HG03342 (cell line): ENCODE measurements at regions not wholly inside any gene's neighbourhood (a gene's known extent, or its start where the extent isn't known, plus 50 kb on each side); places are given as distances from the start of the nearest gene placed in this dataset.

ENCODE experiments used
- ATAC-seq: cut with Tn5 transposase; IDR thresholded peaks from one replicate; pipeline ENCODE4 v1.9.1; 2021; ENCODE audit warnings: mild to moderate bottlenecking, moderate library complexity; ENCODE audit not compliant: unreplicated experiment

DNA sequence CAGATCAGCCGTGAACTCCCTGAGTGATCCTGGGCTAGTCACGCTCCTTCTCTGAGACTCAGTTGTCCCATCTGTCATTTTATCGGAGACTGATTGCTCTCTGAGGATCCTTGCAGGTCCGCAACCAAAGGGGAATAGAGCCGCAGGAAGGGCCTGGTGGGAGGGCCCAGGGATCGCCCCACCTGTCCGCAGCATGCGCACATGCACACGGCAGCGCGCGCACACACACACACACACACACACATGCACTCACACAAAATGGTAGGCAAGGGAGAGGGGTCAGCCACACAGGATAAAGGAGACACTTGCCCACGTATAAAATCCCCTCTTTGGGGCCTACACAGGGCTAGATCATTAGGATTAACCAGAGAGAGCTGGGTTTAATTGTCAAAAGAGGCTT, 95.6 kb upstream of the FOXP4 start:
- no peak for ATAC-seq

DNA sequence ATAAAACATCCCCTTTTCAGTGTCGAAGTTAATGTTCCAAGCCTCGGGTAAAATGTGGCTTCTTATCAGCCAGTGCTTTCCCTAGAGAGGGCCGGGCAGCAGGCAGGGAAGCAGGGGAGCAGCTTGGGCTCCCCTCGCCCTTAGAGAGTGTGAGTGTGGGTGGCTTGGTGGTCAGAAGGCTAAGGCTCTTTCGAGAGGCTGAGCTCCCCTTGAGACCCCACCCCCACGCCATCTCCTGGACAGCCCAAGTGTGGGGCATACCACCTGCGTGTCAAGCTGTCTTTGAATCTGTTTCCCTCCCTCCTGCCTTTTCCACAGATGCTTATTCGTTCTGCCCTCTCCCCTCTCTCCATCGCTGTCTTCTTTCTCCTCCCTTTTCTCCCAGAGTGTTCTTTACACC, 95.1 kb upstream of the FOXP4 start:
- ATAC-seq = no peak

DNA sequence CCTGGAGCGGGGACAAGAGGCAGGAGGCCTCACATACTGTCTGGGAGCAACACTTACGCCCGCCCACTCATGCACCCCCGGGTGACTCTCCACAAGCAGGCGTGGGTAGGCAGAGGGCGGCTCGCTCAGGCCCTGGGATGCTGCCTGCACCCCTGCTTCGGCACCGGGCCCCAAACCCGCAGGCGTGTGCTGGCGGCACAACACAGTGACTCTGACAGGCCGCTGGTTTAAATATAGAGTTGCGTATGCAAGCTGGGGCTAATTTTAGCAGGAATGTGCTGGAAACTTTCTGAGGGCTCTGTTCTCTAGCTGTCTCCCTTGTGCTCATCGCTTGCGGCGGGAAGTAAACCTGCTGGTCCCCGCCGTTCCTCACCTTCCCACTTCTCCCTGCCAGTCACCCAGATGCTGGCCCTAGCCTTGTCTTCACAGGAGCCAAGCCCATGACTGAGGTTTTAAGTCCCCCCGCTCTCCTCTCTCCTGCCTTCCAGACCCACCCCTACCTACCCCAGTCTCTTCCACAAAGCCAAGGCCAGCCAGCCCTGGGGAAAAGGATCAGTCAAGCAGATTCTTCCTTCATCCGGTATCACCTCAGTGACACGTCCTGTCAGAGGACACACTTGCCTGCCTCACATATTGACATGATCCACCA, 94.5 kb upstream of the FOXP4 start:
- no peak for ATAC-seq

DNA sequence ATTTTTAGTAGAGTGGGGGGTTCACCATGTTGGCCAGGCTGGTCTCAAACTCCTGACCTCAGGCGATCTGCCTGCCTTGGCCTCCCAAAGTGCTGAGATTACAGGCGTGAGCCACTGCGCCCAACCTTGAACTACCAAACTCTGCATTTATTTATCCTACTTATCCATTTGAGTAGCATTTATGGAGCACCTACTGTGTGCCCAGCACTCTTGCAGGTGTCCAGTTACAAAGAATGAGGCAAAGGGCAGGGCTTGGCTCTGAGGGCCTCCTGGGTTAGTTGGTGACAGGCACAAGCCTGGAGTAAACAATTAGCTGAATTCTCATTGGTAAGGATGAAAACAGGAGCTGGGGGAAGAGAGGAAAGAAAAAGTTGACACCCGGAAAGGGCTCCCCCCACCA, 93.4 kb upstream of the FOXP4 start:
- no peak for ATAC-seq

DNA sequence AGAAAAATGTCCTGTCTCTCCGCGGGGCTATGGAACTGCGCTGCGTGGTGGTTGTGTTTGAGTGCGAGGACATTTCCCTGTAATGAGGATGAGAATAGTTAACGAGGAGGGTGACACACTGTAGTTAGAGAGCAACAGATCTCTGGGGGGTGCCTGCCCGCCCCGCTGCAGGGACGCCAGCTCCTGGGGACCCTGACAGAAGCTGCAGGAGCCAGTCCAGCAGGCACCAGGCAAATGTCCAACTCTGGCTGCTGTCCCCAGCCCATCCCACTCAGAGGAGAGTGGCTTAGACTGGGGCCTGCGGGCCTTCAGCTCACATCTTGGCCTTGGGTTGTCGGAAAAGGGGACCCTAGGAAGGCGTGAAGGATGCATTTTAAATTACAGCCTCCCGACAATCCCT, 92.9 kb upstream of the FOXP4 start:
- no peak for ATAC-seq

DNA sequence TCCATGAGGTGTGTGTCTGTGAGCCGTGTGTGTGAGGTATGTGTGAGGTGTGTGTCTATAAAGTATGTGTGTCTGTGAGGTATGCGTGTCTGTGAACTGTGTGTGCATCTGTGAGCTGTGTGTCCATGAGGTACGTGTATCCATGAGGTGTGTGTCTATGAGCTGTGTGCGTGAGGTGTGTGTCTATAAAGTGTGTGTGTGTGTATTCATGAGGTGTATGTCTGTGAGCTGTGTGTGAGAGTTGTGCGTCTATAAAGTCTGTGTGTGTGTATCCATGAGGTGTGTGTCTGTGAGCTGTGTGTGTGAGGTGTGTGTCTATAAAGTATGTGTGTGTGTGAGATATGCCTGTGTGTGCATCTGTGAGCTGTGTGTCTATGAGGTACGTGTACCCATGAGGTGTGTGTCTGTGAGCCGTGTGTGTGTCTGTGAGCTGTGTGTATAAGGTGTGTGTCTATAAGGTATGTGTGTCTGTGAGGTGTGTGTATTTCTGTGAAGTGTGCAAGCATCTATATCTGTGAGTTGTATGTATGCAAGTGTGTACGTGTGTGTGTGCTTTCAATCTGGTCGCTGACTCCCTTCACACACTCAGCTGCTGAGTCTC, 91.9 kb upstream of the FOXP4 start:
- ATAC-seq = no peak

DNA sequence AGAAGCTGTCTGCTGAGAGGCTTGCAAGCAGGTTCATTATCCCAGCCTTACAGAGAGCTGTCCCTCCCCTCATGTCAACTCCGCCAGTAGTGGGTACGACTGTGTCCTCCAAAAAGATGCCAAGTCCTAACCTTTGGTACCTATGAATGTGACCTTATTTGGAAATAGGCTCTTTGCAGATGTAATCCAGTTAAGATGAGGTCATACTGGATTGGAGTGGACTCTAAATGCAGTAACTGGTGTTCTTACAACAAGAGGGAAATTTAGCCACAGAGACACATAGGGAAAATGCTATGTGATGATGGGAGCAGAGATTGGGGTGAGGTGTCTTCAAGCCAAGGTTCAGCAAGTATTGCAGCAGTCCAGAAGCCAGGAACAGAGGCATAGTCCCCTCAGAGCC, 90.8 kb upstream of the FOXP4 start:
- no peak for ATAC-seq

DNA sequence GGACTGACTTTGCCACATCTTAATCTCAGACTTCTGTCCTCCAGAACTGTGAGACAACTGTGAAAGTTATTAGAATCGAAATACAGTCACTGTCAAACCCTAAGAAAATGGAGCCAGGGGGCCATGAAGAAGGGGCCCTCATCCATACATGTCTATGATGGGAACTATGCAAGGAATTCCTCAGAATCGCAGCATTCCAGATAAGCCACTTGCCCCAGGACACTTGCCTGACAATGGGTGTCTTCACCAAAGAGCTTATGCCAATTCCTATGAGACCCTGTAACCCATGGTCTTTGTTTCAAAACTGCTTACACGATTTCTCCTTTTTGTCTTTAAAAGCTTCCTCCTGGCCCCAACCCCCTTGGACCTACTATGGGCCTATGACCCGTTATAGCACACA, 90.4 kb upstream of the FOXP4 start:
- no peak for ATAC-seq

DNA sequence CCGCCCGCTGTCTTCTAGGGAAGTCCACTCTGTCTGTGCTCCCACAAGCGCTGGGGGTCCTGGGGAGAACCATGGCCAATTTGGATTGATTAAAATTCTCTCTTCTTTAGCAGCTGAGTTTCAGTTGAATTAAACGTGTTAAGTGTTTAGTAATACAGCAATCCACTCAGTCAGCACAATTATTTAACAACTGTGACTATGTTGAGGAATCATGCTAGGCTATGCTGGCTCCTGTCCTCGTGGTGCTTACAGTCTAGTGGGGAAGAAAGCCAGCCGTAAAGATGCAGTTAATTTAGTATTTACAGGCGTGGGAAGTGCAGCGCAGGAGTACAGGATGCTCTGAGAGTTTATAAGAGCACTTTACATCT, 88.9 kb upstream of the FOXP4 start:
- ATAC-seq = no peak

DNA sequence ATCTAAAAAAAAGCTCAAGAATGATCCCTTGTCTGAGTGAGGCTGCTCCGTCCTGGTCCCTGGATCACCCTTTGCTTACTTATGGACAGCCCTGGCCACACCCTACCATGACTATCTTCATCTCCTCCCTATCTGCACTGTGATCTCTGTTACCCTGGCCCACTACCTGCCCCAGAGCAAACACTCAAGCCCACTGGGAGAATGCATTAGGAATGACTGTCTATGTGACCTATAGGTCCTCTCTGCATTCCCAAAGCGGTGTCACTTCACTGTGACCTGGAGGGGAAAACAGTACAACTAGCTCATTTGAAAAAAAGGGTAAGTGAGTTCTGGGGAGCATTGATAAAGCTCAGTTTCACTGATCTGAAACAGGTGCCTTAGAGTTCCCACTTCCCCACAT, 86.4 kb upstream of the FOXP4 start:
- no peak for ATAC-seq

DNA sequence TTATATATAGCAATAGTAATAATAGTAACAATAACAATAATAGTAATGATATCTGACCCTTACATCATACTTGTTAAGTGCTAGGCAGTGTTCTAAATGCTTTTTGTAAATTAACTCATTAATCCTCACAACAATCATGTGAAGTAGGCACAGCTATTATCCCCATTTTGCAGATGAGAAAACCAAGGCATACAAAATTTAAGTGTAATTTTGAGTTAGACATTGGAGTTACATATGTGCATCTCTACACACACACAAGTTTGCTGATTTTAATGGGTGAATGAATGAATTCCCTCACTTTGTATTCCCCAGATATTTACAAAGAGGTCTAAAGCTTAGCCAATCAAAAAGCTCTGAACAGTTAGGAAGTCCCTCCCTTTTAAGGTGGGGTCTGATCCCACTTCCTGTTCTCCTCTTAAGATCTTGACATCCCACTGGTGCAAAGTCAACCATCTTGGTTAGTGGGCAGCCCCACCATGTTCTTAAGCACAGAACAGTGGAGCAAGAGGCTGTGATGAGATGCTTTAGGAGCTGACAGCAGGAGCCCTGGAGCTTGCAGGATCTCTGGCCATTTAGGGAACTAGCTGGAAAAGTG, 85.3 kb upstream of the FOXP4 start:
- no peak for ATAC-seq

DNA sequence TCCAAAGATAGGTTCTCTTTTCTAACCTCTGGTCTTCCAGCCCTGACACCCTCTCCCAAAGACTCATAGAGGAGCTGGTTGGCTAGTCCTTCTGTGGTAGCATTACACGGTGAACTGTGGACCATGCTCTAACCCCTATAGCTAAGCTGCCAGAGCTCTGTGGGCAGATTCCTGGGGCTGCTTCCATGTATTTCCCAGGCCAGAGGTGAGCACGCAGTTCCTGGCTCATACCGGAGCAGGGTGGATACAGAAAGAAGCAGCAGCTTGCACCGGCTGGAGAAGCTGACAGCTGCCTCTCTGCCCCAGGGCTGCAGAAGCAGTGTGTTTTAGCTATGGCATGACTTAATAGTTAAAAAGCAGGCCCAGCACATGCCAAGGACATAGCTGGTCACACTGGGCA, 84.1 kb upstream of the FOXP4 start:
- no peak for ATAC-seq

DNA sequence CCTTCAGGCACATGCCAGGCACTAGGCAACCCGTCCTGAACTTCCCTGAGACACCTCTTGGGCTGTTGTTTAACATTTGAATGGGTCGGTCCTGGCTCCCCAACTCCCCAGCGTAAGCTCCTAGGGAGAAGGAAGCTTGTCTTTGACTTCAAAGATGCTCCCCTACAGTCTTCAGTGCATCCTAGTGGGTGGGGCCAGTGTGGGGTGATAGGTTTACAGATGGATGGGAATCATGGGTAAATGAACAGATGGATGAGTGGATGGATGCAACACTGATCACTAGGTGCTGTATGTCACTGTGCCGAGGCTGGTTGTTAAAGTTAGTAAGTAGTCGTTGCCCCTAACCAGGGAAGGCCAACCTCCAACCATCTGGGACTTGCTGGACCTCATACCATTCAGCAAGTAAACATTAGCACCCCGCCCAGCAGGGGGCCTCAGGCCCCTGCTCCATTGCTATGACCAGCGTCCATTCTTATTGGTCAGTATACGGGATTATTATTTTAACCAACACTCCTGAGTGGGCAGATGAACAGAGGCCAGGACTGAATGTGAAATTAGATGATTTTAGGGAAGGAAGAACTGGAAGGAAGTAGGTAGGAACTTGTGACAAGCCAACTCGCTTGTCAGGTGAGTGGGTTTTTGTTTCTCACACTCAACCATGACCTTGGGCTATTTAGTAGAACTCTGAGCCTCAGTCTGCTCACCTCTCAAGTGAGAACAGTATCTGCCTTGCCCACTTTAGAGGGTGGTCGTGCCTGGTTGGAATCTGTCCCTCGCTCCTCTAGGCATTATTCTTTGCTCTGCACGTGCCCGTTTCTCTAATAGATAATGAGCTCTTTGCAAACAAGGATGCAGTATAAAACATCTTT, 82.9 kb upstream of the FOXP4 start:
- no peak for ATAC-seq

DNA sequence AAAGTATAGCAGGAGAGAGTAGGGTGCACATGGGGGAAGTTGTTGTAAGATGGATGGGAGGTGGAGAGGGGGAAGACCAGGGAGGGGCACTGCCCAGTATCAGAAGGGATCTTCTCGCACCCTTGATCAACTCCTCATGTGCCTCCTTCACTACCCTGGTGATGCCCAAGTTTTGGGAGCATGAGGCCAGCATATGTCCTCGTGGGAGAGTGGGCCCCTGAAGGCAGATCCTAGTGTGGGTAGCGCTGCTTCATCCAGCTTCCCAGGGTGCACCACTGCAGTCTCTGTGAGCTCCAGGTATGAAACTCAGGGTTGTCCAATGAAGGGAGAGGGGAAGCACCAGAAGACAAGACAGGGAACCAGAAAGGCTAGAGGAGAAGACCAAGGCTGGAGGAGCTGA, 82.2 kb upstream of the FOXP4 start:
- no peak for ATAC-seq

DNA sequence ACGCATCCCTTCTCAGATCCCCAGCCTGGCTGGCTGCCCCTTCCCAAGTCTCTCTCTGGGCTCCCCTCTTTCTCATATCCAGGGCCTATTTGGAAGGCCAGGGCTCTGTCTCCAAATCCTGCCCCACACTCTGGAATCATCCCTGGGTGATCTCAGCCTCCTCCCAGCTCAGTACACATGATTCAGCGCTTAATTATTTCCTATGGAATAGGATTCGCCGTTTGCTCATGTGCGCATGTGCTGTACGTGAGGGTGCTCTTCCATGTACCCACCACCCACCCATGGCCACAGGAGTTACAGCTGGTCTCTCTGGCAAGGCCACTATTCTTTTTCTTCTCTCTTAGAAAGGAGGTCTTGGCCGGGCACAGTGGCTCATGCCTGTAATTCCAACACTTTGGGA, 81.7 kb upstream of the FOXP4 start:
- no peak for ATAC-seq

DNA sequence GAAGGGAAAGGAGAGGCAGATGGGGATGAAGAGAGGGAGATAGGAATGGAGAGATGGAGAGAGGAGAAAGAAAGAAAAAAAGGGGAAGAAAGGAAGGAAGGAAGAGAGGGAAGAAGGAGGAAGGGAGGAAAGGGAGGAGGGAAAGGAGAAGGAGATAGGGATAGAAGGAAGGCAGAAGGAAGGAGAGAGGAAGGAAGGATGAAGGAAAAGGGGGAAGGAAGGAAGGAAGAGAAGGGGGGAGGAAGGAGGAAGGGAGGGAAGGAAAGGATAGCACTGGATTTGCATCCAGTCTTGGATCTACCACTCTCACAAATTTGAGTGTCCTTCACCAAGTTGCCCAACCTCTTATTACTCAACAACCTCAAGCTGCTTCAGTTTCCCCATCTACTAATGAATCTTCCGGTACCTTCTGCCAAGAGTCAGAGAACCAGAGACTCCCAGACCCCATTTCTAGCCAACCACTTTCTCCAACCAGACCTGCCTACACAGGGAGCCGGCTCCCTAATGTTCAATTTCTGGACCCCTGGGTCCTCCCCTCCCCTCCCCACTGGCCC, 79.7 kb upstream of the FOXP4 start:
- ATAC-seq = no peak

DNA sequence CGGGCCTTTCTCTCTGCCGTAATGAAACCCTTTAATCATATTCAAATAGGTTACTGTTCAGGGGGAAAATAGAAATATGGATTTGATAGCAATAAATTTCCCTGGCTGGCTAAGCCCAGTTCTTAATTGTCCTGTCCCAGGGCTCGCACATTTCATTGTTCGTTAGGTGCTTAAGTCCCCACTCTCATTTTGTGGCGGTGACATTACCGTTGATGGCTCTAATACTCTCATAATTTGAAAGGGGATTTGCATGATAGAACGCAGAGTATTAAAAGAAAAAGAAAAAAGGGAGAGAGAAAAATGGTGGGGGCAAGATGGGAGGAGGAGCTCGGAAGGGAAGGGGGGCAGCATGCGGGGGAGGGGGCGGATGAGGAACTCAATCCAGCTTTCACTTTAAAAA, 79.1 kb upstream of the FOXP4 start:
- no peak for ATAC-seq

DNA sequence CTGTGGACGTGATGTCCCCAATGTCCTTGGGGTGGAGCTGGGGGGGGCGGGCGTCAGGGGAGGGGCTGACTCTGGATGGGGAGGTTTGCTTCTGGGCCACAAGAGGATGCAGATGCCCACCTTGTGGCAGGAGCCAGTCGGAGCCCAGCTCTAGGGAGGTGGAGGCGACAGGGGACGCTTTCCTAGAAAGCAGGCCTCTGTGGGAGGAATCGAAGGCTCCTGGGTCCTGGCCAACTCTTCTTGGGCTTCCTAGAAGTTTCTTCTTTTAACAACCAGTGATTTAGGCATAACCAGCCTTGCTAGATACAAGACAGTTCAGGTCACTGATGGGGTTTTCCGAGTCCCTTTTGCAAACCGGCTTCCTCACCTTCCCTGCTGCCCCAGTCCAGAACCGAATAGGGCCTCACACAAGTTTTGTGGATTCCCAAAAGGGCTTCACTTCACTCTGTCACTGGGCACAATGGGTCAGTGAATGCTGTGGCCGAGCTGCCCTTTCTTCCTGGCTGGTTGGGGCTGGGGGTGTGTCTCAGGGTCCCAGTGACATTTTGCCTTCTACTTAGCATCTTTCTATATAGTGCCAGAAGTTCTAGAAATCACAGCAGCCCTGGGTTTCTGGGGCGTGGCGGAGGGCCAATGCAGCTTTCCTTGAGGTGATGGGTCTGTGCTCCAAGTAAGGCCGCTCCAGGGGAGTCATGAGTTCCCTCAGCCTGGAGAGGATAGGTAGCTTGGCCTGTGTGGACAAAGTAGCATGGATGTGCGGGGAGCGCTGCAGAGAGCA, 78.4 kb upstream of the FOXP4 start:
- ATAC-seq = no peak

DNA sequence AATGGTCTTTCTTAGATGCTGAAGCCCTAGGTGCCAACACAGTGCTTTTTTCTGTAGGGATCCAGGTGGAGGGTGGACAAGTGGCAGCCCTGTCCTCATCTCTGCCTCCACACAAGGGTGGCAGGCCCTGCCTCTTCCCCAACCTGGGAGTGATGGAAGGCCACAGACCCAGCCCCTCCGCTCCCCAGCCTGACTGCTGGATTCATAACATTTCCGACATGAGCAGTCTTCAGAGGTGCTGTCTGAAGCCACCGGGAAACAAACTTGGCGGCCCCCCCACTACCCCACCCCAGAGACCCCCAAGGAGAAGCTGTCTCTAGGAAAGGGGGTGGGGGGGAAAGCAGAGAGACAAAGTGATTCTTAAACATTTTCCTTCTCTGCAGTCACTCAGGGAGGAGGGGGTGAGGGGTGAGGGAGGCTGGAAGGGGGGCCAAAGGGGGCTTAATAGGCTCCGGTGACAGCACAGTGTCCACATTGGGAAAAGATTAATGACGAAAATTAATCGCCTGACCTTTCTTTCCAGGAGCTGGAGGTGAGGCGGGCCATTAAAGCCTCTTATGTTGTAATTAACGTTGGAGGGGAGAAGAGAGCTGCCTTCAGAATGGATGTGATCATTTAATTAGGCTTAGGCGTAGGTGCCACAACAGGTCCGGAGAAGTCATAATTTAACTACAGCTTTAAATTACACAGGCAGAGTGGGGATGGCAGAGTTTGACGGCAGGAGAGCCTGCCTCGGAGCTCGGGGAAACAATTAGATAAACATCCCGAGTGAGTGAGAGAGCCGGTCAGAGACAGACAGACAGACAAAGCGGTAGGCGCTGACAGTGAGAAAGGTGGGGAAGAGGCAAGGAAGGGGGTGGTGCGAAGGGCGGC, 76.8 kb upstream of the FOXP4 start:
- ATAC-seq = no peak

DNA sequence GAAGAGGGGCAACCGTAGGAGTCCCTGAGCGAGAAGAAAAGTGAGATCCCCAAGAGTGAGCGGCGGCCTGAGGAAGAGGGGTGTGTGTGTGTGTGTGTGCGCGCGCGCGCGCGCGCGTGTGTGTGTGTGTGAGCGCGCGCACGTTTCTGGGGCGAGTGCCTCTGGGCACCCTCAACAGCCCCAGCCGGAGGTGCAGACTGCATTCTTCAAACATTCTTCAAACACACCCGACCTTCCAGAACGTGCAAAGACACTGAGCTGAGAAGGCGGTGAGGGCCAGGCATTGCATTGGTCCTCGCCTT, 76.2 kb upstream of the FOXP4 start:
- no peak for ATAC-seq
